Right lobe of liver (tissue), 4 donors: ENCODE measurements at regions not wholly inside any gene's neighbourhood (a gene's known extent, or its start where the extent isn't known, plus 50 kb on each side); places are given as distances from the start of the nearest gene placed in this dataset.
"Not testable (repeated sequence)": the region's sequence is repeated elsewhere in the genome, so short reads cannot be mapped to it uniquely, and the experiment has no call there.

Experiments
- CTCF ChIP-seq, 4 donors: fragments of 200-600 bp in 3 of 4; fragments of 450-650 bp in 1 of 4; IDR thresholded peaks; one replicate each; pipeline versions ENCODE4 v1.5.1 to v1.8.0; 2016 to 2022; ENCODE audit warnings: antibody characterized with exemption in 4 of 4, mild to moderate bottlenecking in 2 of 4
- POLR2A ChIP-seq: fragments of 450-650 bp; IDR thresholded peaks from one replicate; pipeline ENCODE4 v1.6.1; 2017; ENCODE audit warnings: antibody characterized with exemption, mild to moderate bottlenecking
- donor health status: DM: no; HTN: no; CAD: no.
- donor health status: DM: no; HTN: no; CAD: no.
- donor health status: DM: no; HTN: yes; CAD: no.

- not testable (repeated sequence) for TF ChIP-seq CTCF (IDR thresholded peaks at IDR 0.05); POLR2A
These were observed 74.4 kb upstream of the SEC22B start for GRCh38 chr1:120250756-120251155.
